ENCODE measurements at regions not wholly inside any gene's neighbourhood (a gene's known extent, or its start where the extent isn't known, plus 50 kb on each side); places are given as distances from the start of the nearest gene placed in this dataset.
"Not testable (repeated sequence)": the region's sequence is repeated elsewhere in the genome, so short reads cannot be mapped to it uniquely, and the experiment has no call there.

DNA sequence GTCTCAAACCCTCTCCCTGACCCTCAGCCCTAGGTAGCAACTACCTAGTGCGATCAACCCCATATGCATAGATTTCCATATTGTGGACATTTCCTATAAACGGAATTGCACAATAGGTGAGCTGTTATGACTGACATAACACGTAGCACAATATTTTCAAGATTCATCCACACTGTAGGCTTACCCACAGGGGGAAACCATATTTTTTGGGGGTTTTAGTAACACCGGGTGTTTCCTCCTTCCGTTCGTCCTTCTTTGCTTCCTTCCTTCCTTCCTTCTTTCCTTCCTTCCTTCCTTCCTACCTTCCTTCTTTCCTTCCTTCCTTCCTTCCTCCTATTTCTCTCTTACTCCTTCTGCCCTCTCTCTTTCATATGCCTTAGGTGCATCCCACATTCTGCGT lies 524.2 kb downstream of the CWH43 start:
- not testable (repeated sequence) for ATAC-seq (ENCODE audit: insufficient read depth, low FRiP score); H3K27me3 ChIP-seq (ENCODE audit: control insufficient read depth in 3 of 3, insufficient read depth in 3 of 3, low read length in 2 of 3); H3K27ac ChIP-seq (ENCODE audit: low read depth in 1 of 2, low read length in 1 of 2); H3K36me3 ChIP-seq (ENCODE audit: control insufficient read depth in 4 of 4, insufficient read depth in 4 of 4, low read length in 4 of 4); H3K4me1 ChIP-seq (ENCODE audit: control insufficient read depth in 5 of 5, insufficient read depth in 5 of 5, low read length in 5 of 5); H3K4me3 ChIP-seq; H3K9ac ChIP-seq (ENCODE audit: insufficient read depth in 1 of 2, low read length in 2 of 2)
- peak in 1 of 3 donors; percentile 5 for DNase-seq
- H3K9me3 ChIP-seq (ENCODE audit: control insufficient read depth in 4 of 4, insufficient read depth in 3 of 4, low read length in 3 of 4) = peaks cover 0 to 12% (median 0%) of the 10 kb centered on the region in 4 donors
- 68% methylated on average over 6 of the region's 7 CpGs for WGBS, 2 donors

DNA sequence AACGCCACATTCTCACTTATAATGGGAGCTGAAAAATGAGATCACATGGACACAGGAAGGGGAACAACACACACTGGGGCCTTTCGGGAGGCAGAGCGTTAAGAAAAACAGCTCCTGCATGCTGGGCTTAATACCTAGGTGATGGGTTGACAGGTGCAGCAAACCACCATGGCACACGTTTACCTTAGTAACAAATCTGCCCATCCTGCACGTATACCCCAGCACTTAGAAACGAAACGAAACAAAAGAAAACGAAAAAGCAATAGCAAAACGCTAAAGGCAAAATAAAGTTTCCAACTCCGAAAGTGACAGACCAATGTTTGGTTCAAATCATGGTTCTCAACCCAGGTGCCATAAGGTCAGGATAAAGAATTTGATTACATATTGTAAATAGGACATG lies 525.3 kb downstream of the CWH43 start:
- H3K27me3 ChIP-seq (ENCODE audit: control insufficient read depth in 3 of 3, insufficient read depth in 3 of 3, low read length in 2 of 3); H3K4me1 ChIP-seq (ENCODE audit: control insufficient read depth in 5 of 5, insufficient read depth in 5 of 5, low read length in 5 of 5); H3K9ac ChIP-seq (ENCODE audit: insufficient read depth in 1 of 2, low read length in 2 of 2); H3K36me3 ChIP-seq (ENCODE audit: control insufficient read depth in 4 of 4, insufficient read depth in 4 of 4, low read length in 4 of 4); H3K4me3 ChIP-seq; H3K27ac ChIP-seq (ENCODE audit: low read depth in 1 of 2, low read length in 1 of 2); ATAC-seq (ENCODE audit: insufficient read depth, low FRiP score): not testable (repeated sequence)
- WGBS, 2 donors = 69% methylated on average over 10 of the region's 10 CpGs
- H3K9me3 ChIP-seq (ENCODE audit: control insufficient read depth in 4 of 4, insufficient read depth in 3 of 4, low read length in 3 of 4) = peaks cover 0 to 15% (median 0%) of the 10 kb centered on the region in 4 donors
- DNase-seq = peak in 1 of 3 donors; percentile 9

DNA sequence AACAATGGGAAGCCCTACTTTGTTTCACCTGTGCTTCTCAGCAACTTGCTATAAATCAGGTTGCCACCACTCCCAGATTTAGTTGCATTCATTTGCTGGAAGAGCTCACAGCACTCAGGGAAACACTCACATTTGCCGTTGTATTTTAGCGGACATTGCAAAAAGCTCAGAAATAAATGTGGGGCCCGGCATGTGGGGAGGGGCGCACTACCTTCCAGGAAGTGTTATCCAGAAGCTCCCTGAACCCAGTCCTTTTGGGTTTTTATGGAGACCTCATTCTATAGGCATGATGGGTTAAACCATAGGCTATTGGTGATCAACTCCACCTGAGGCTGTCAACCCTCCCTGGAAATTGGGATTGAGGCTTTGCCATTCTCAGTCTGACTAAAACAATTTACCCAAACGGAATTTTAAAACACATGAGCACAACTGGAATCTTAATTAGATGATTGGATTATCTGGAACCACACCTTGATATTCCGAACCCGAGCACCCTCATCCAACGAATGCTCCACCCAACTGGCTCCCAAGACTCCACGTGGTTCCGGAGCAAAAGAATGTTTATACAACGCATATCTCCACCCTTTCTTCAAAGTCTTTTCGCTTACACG lies 525.9 kb downstream of the CWH43 start:
- H3K4me3 ChIP-seq; H3K4me1 ChIP-seq (ENCODE audit: control insufficient read depth in 5 of 5, insufficient read depth in 5 of 5, low read length in 5 of 5); H3K36me3 ChIP-seq (ENCODE audit: control insufficient read depth in 4 of 4, insufficient read depth in 4 of 4, low read length in 4 of 4); H3K27me3 ChIP-seq (ENCODE audit: control insufficient read depth in 3 of 3, insufficient read depth in 3 of 3, low read length in 2 of 3); H3K27ac ChIP-seq (ENCODE audit: low read depth in 1 of 2, low read length in 1 of 2); ATAC-seq (ENCODE audit: insufficient read depth, low FRiP score); H3K9ac ChIP-seq (ENCODE audit: insufficient read depth in 1 of 2, low read length in 2 of 2): not testable (repeated sequence)
- H3K9me3 ChIP-seq (ENCODE audit: control insufficient read depth in 4 of 4, insufficient read depth in 3 of 4, low read length in 3 of 4) = peaks cover 0 to 19% (median 0%) of the 10 kb centered on the region in 4 donors
- DNase-seq = peak in 1 of 3 donors; percentile 10
- 67 to 70% methylated on average over 13 of the region's 13 CpGs for WGBS, 2 donors

DNA sequence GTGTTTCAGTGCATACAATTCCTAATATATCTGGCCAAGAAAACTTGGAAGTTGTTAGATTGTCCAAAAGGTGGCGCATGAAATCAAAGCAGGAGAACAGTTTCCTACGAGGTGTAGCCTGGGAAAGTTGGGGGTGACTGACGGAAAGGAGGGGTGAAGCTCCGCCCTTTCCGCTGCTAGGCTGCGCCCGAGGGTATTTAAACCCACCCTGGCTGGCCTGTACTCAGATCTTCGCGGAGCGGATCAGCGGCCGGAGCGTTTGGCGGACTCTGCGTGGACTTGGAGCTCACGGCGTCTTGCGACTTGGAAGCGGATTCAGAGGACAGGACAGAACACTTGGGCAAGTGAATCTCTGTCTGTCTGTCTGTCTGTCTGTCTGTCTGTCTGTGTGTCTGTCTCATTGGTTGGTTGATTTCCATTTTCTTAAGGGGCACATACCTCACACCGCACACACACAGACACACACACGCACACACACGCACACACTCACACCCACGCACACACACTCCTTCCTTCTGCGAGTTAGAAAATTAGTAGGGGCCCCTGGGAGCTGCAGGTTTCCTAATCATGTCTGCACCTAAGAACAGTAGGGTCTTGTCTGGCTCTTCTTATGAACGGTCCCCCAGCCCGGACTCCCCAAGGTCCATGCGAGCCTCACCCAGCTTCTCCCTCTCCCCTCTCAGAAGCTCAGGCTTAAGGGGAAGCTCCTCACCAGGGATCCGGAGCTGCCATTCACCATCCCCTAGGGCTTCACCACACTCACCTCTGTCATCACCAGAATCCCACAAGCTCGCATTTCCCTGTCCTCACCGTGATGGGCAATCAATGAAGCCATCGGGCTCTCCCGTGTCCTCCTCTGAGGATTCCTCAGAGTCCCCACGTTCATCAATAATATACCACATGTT lies 526.8 kb downstream of the CWH43 start:
- H3K36me3 ChIP-seq (ENCODE audit: control insufficient read depth in 4 of 4, insufficient read depth in 4 of 4, low read length in 4 of 4); H3K4me1 ChIP-seq (ENCODE audit: control insufficient read depth in 5 of 5, insufficient read depth in 5 of 5, low read length in 5 of 5); H3K27me3 ChIP-seq (ENCODE audit: control insufficient read depth in 3 of 3, insufficient read depth in 3 of 3, low read length in 2 of 3); H3K4me3 ChIP-seq; ATAC-seq (ENCODE audit: insufficient read depth, low FRiP score); H3K27ac ChIP-seq (ENCODE audit: low read depth in 1 of 2, low read length in 1 of 2); H3K9ac ChIP-seq (ENCODE audit: insufficient read depth in 1 of 2, low read length in 2 of 2): not testable (repeated sequence)
- peak in 1 of 3 donors; percentile 1 for DNase-seq
- peaks cover 0 to 19% (median 0%) of the 10 kb centered on the region in 4 donors for H3K9me3 ChIP-seq (ENCODE audit: control insufficient read depth in 4 of 4, insufficient read depth in 3 of 4, low read length in 3 of 4)
- WGBS, 2 donors = 75 to 83% methylated on average over 32 to 33 of the region's 33 CpGs

DNA sequence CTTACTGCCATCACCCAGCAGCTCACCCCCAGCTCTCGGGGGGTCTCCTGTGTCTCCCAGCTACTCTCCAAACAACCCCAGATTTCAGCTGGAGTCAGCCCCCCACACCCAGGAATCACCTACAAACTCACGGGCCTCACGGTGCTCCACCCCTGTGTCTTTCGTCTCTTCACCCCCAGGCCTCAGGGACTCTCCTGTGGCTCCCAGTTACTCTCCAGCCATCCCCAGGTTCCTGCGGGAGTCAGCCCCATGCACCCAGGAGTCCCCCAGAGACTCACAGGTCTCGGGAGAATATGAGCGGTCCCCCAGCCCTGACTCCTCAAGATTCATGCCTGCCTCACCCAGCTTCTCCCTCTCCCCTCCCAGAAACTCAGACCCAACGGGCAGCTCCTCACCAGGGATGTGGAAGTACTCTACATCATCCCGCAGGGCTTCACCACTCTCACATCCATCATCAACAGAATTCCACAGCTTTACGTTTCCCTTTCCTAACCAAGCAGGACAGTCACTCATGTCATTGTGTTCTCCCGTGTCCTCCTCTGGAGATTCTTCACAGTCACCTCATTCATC lies 527.6 kb downstream of the CWH43 start:
- not testable (repeated sequence) for H3K9ac ChIP-seq (ENCODE audit: insufficient read depth in 1 of 2, low read length in 2 of 2); DNase-seq; H3K4me3 ChIP-seq; H3K27ac ChIP-seq (ENCODE audit: low read depth in 1 of 2, low read length in 1 of 2); H3K36me3 ChIP-seq (ENCODE audit: control insufficient read depth in 4 of 4, insufficient read depth in 4 of 4, low read length in 4 of 4); H3K4me1 ChIP-seq (ENCODE audit: control insufficient read depth in 5 of 5, insufficient read depth in 5 of 5, low read length in 5 of 5); H3K27me3 ChIP-seq (ENCODE audit: control insufficient read depth in 3 of 3, insufficient read depth in 3 of 3, low read length in 2 of 3); ATAC-seq (ENCODE audit: insufficient read depth, low FRiP score)
- H3K9me3 ChIP-seq (ENCODE audit: control insufficient read depth in 4 of 4, insufficient read depth in 3 of 4, low read length in 3 of 4) = peaks cover 0 to 19% (median 0%) of the 10 kb centered on the region in 4 donors
- WGBS, 2 donors = 75 to 80% methylated on average over 5 to 7 of the region's 11 CpGs

DNA sequence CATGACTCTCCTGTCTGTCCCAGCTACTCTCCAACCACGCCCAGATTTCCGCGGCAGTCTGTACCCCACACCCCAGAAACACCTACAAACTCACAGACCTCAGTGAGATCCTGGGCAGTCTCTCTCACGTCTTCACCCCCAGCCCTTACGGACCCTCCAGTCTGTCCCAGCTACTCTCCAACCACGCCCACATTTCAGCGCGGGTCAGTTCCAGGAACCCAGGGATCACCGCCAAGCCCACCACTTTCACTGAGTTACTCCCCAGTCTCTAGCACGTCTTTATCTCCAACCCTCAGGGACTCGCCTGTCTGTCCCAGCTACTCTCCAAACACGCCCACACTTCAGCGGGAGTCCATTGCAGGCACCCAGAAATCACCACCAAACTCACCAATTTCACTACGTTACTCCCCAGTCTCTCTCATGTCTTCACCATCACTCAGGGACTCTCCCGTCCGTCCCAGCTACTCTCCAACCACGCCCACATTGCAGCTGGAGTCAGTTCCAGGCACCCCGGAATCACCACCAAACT lies 528.2 kb downstream of the CWH43 start:
- DNase-seq = peak in 2 of 3 donors; percentile 6 to 27
- H3K36me3 ChIP-seq (ENCODE audit: control insufficient read depth in 4 of 4, insufficient read depth in 4 of 4, low read length in 4 of 4); ATAC-seq (ENCODE audit: insufficient read depth, low FRiP score); H3K27me3 ChIP-seq (ENCODE audit: control insufficient read depth in 3 of 3, insufficient read depth in 3 of 3, low read length in 2 of 3); H3K4me1 ChIP-seq (ENCODE audit: control insufficient read depth in 5 of 5, insufficient read depth in 5 of 5, low read length in 5 of 5); H3K9ac ChIP-seq (ENCODE audit: insufficient read depth in 1 of 2, low read length in 2 of 2); H3K4me3 ChIP-seq; H3K27ac ChIP-seq (ENCODE audit: low read depth in 1 of 2, low read length in 1 of 2): not testable (repeated sequence)
- 62 to 73% methylated on average over 13 to 16 of the region's 18 CpGs for WGBS, 2 donors
- peaks cover 0 to 19% (median 0%) of the 10 kb centered on the region in 4 donors for H3K9me3 ChIP-seq (ENCODE audit: control insufficient read depth in 4 of 4, insufficient read depth in 3 of 4, low read length in 3 of 4)

DNA sequence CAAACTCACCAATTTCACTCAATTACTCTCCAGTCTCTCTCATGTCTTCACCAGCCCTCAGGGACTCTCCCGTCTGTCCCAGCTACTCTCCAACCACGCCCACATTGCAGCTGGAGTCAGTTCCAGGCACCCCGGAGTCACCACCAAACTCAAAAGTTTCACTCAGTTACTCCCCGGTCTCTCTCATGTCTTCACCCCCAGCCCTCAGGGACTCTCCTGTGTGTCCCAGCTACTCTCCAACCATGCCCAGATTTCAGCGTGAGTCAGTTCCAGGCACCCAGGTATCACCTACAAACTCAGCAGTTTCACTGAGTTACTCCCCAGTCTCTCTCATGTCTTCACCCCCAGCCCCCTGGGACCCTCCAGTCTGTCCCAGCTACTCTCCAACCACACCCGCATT lies 528.8 kb downstream of the CWH43 start:
- not testable (repeated sequence) for DNase-seq; H3K4me3 ChIP-seq; ATAC-seq (ENCODE audit: insufficient read depth, low FRiP score); H3K9ac ChIP-seq (ENCODE audit: insufficient read depth in 1 of 2, low read length in 2 of 2); H3K27ac ChIP-seq (ENCODE audit: low read depth in 1 of 2, low read length in 1 of 2); H3K36me3 ChIP-seq (ENCODE audit: control insufficient read depth in 4 of 4, insufficient read depth in 4 of 4, low read length in 4 of 4); H3K27me3 ChIP-seq (ENCODE audit: control insufficient read depth in 3 of 3, insufficient read depth in 3 of 3, low read length in 2 of 3); H3K4me1 ChIP-seq (ENCODE audit: control insufficient read depth in 5 of 5, insufficient read depth in 5 of 5, low read length in 5 of 5)
- H3K9me3 ChIP-seq (ENCODE audit: control insufficient read depth in 4 of 4, insufficient read depth in 3 of 4, low read length in 3 of 4) = peaks cover 0 to 19% (median 0%) of the 10 kb centered on the region in 4 donors
- 58 to 62% methylated on average over 6 of the region's 6 CpGs for WGBS, 2 donors

Measured in lung (tissue), 9 donors.